Lung (tissue), 11 donors: ENCODE measurements at regions not wholly inside any gene's neighbourhood (a gene's known extent, or its start where the extent isn't known, plus 50 kb on each side); places are given as distances from the start of the nearest gene placed in this dataset.

Source experiments
- ATAC-seq: fragments of 200-7000 bp; cut with Tn5 transposase; one replicate; pipeline ENCODE4 v1.9.1; 2020; ENCODE audit warnings: moderate number of reproducible peaks; ENCODE audit not compliant: insufficient read depth, low FRiP score
- DNase-seq, 3 donors: peaks; one replicate each; pipeline ENCODE4 v3.0.0-alpha.2; 2013 to 2017
- H3K27ac ChIP-seq, 2 donors: one replicate each; pipeline ENCODE4 v1.5.1; 2013; ENCODE audit warnings: mild to moderate bottlenecking in 2 of 2, moderate library complexity in 2 of 2, control low read depth in 1 of 2, inconsistent platforms in 1 of 2, low read depth in 1 of 2, low read length in 1 of 2
- H3K27me3 ChIP-seq, 3 donors: one replicate each; pipeline ENCODE4 v1.5.1; 2013; ENCODE audit warnings: low read length in 2 of 3; ENCODE audit not compliant: control insufficient read depth in 3 of 3, insufficient read depth in 3 of 3
- H3K36me3 ChIP-seq, 4 donors: one replicate each; pipeline ENCODE4 v1.5.1; 2013; ENCODE audit warnings: low read length in 4 of 4, mild to moderate bottlenecking in 1 of 4, moderate library complexity in 1 of 4; ENCODE audit not compliant: control insufficient read depth in 4 of 4, insufficient read depth in 4 of 4
- H3K4me1 ChIP-seq, 5 donors: one replicate each; pipeline ENCODE4 v1.5.1; 2013; ENCODE audit warnings: low read length in 5 of 5, mild to moderate bottlenecking in 2 of 5, moderate library complexity in 1 of 5; ENCODE audit not compliant: control insufficient read depth in 5 of 5, insufficient read depth in 5 of 5
- H3K4me3 ChIP-seq: one replicate; pipeline ENCODE4 v1.5.1; 2013; ENCODE audit warnings: mild to moderate bottlenecking, control low read depth, moderate library complexity
- H3K9ac ChIP-seq, 2 donors: one replicate each; pipeline ENCODE4 v1.5.1; 2013; ENCODE audit warnings: low read length in 2 of 2, control low read depth in 1 of 2; ENCODE audit not compliant: insufficient read depth in 1 of 2
- H3K9me3 ChIP-seq, 4 donors: one replicate each; pipeline ENCODE4 v1.5.1; 2013; ENCODE audit warnings: low read length in 3 of 4, mild to moderate bottlenecking in 1 of 4, moderate library complexity in 1 of 4; ENCODE audit not compliant: control insufficient read depth in 4 of 4, insufficient read depth in 3 of 4
- WGBS, 2 donors: extraction: QIAGEN DNeasy Blood & Tissue Kit; methylation state at CpG; one replicate each; pipeline ENCODE4 v1.1.7; 2013; 5-methylcytosine and 5-hydroxymethylcytosine counted together
- TF ChIP-seq, protein P1 (sequence below): IDR thresholded peaks from 2 replicates; pipeline ENCODE4 v1.5.1; 2012; ENCODE audit warnings: mild to moderate bottlenecking; ENCODE audit errors: control extremely low read depth, extremely low read depth
- donor health status: control.
- donor health status: control.
- donor health status: Bipolar disorder and iron deficiency.
- donor health status: healthy.
- donor health status: DM: yes; HTN: yes; CAD: no.

DNA sequence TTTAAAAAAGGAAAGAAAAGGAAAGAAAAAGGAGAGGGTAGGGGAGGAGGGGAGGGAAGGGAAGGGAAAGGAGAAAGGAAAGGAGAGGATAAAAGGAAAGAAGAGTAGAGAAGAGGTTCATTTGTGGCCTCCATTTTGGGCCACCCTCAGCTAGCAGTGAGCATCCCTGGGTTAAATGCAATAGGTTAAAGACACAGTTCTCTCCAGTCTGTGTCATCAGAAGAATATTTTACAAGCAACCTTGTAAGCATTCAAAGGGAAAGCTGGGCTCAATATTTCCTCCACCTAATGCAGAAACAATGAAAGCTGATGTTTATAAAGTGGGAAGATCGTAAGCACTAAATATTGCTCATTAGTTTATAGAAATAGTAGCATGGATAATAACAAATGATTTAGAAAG is 219.1 kb upstream of the PITRM1 start:
- peaks cover 0 to 3% (median 0%) of the 10 kb centered on the region in 4 donors for H3K9me3 ChIP-seq
- no peak overlapping the region for H3K9ac ChIP-seq
- WGBS, 2 donors = 76 to 77% methylated on average over 1 of the region's 1 CpG
- H3K27ac ChIP-seq = no peak overlapping the region
- TF ChIP-seq, protein P1, sequence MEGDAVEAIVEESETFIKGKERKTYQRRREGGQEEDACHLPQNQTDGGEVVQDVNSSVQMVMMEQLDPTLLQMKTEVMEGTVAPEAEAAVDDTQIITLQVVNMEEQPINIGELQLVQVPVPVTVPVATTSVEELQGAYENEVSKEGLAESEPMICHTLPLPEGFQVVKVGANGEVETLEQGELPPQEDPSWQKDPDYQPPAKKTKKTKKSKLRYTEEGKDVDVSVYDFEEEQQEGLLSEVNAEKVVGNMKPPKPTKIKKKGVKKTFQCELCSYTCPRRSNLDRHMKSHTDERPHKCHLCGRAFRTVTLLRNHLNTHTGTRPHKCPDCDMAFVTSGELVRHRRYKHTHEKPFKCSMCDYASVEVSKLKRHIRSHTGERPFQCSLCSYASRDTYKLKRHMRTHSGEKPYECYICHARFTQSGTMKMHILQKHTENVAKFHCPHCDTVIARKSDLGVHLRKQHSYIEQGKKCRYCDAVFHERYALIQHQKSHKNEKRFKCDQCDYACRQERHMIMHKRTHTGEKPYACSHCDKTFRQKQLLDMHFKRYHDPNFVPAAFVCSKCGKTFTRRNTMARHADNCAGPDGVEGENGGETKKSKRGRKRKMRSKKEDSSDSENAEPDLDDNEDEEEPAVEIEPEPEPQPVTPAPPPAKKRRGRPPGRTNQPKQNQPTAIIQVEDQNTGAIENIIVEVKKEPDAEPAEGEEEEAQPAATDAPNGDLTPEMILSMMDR = no peak
- DNase-seq = no peak
- H3K36me3 ChIP-seq = no peaks in the 10 kb centered on the region
- H3K27me3 ChIP-seq = no peaks in the 10 kb centered on the region
- ATAC-seq = no peak
- H3K4me3 ChIP-seq = no peak overlapping the region
- H3K4me1 ChIP-seq = peaks cover 0 to 16% (median 0%) of the 10 kb centered on the region in 5 donors

DNA sequence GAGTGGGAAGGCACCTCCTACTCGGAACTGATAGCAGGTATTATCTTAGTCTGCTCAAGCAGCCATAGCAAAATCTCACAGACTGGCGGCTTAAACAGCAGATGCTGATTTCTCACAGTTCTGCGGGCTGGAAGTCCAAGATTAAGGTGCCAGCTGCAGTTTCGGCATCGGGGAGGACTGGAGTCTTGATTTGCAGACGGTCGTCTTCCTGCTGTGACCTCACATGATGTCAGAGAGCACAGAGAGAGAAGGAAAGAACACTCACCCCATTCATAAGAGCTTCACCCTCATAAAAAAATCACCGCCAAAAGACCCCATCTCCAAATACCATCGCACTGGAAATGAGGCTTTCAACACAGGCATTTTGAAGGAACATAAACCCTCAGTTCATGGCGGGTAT is 216.5 kb upstream of the PITRM1 start:
- Histone ChIP-seq H3K27me3 (no peaks in the 10 kb centered on the region), H3K27ac (no peak overlapping the region), H3K9me3 (peaks cover 0 to 7% (median 1%) of the 10 kb centered on the region in 4 donors), H3K9ac (no peak overlapping the region), H3K4me3 (no peak overlapping the region), H3K4me1 (peaks cover 0 to 16% (median 0%) of the 10 kb centered on the region in 5 donors), H3K36me3 (no peaks in the 10 kb centered on the region)
- TF ChIP-seq, protein P1 = no peak
- DNase-seq = peak in 1 of 3 donors; percentile 17
- no peak for ATAC-seq
- 72 to 88% methylated on average over 10 of the region's 10 CpGs for WGBS, 2 donors

DNA sequence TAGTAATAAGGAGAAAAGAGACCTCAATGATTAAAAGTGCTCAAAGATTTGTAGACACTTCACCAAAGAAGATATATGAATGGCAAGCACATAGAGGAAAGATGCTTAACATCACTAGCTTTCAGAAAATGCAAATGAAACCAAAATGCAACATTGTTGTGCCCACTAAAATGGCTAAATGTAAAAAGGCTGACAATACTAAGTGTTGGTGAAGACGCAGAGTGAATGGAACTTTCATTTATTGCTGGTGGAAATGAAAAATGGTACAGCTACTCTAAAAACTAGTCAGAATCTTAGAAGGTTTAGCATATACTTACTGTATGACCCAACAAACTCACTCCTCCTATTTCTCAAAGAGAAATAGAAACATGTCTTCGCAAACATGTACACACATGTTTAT is 212.9 kb upstream of the PITRM1 start:
- no peaks in the 10 kb centered on the region for H3K27me3 ChIP-seq
- no peak overlapping the region for H3K9ac ChIP-seq
- DNase-seq (no peak), ATAC-seq (no peak)
- TF ChIP-seq, protein P1 = no peak
- H3K36me3 ChIP-seq = no peaks in the 10 kb centered on the region
- peaks cover 0 to 9% (median 1%) of the 10 kb centered on the region in 4 donors for H3K9me3 ChIP-seq
- no peak overlapping the region for H3K27ac ChIP-seq
- WGBS, 2 donors = 97 to 99% methylated on average over 2 of the region's 2 CpGs
- H3K4me3 ChIP-seq = no peak overlapping the region
- peaks cover 0 to 8% (median 0%) of the 10 kb centered on the region in 5 donors for H3K4me1 ChIP-seq

DNA sequence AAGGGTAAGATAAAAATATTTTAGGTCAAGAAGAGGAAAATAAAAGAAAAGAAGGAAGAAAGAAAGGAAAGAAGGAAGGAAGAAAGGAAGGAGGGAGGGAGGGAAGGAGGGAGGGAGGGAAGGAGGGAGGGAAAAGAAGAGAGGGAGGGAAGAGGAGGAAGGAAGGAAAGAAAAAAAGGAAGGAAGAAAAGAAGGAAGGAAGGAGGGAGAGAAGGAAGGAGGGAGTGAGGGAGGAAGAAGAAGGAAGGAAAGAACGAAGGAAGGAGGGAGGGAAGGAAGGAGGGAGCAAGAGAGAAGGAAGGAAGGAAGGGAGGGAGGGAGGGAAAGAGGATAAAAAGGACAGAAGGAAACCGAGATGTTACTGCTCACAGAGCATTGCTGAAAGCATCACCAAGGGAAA is 209.5 kb upstream of the PITRM1 start:
- ATAC-seq (no peak), DNase-seq (no peak)
- no peak overlapping the region for H3K4me3 ChIP-seq
- H3K9ac ChIP-seq = no peak overlapping the region
- TF ChIP-seq, protein P1 = no peak
- WGBS, 2 donors = 59 to 78% methylated on average over 2 of the region's 2 CpGs
- H3K9me3 ChIP-seq = peaks cover 0 to 9% (median 3%) of the 10 kb centered on the region in 4 donors
- no peaks in the 10 kb centered on the region for H3K27me3 ChIP-seq
- H3K36me3 ChIP-seq = no peaks in the 10 kb centered on the region
- H3K4me1 ChIP-seq = no peaks in the 10 kb centered on the region
- no peak overlapping the region for H3K27ac ChIP-seq
